ENCODE measurements at regions not wholly inside any gene's neighbourhood (a gene's known extent, or its start where the extent isn't known, plus 50 kb on each side); places are given as distances from the start of the nearest gene placed in this dataset.

DNA sequence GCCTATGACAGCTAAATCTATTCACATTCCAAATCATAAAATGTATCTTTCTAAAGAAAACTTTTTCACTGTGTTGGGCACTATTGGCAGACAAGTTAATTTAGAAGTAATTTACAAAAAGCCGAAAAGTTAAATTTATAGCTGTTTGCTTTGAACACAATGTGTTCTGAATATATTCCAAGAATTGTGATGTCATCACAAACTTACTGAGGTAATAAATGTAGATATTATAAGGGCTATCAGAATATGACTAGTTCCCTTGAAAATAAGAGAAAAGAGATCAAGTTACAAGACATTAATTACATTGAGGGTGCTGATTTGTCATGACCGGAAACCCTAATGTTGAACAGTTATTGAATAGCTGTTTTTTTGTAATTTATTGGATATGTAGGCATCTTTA is 153.9 kb upstream of the SCN7A start:
- no peak overlapping the region for H3K4me2 ChIP-seq (ENCODE audit: insufficient read depth, low read length)
- BruUV-seq (replicated peaks): no TSS peak
- no peaks in the 10 kb centered on the region for H3K9me1 ChIP-seq (replicated peaks; ENCODE audit: control insufficient read depth, extremely low read depth, insufficient read depth, low read length)
- H2AFZ ChIP-seq (ENCODE audit: low read depth, low read length): no peak overlapping the region
- TF ChIP-seq FOS (IDR thresholded peaks at IDR 0.05; ENCODE audit: borderline replicate concordance, insufficient read depth, low read length): no peak
- TF ChIP-seq EZH2 (IDR thresholded peaks at IDR 0.05; ENCODE audit: borderline replicate concordance, low read depth, low read length, severe bottlenecking): no peak
- no peak for TF ChIP-seq POLR2AphosphoS5 (IDR thresholded peaks at IDR 0.05; ENCODE audit: insufficient read depth, low read depth, low read length)
- TF ChIP-seq POLR2A (IDR thresholded peaks at IDR 0.05; ENCODE audit: low read depth, low read length): no peak
- TF ChIP-seq GATA2 (IDR thresholded peaks at IDR 0.05; ENCODE audit: insufficient read depth, insufficient read length, low read depth, low read length): no peak
- TF ChIP-seq, protein P1, sequence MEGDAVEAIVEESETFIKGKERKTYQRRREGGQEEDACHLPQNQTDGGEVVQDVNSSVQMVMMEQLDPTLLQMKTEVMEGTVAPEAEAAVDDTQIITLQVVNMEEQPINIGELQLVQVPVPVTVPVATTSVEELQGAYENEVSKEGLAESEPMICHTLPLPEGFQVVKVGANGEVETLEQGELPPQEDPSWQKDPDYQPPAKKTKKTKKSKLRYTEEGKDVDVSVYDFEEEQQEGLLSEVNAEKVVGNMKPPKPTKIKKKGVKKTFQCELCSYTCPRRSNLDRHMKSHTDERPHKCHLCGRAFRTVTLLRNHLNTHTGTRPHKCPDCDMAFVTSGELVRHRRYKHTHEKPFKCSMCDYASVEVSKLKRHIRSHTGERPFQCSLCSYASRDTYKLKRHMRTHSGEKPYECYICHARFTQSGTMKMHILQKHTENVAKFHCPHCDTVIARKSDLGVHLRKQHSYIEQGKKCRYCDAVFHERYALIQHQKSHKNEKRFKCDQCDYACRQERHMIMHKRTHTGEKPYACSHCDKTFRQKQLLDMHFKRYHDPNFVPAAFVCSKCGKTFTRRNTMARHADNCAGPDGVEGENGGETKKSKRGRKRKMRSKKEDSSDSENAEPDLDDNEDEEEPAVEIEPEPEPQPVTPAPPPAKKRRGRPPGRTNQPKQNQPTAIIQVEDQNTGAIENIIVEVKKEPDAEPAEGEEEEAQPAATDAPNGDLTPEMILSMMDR (IDR thresholded peaks at IDR 0.05; ENCODE audit: extremely low read depth in 1 of 2, insufficient read depth in 1 of 2, low read depth in 1 of 2, low read length in 2 of 2): no peak
- no peak for TF ChIP-seq MYC (IDR thresholded peaks at IDR 0.05; ENCODE audit: low read depth, low read length)
- TF ChIP-seq, protein P2, sequence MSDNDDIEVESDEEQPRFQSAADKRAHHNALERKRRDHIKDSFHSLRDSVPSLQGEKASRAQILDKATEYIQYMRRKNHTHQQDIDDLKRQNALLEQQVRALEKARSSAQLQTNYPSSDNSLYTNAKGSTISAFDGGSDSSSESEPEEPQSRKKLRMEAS (IDR thresholded peaks at IDR 0.05; ENCODE audit: insufficient read depth, insufficient read length): no peak
- no peak for TF ChIP-seq JUN (IDR thresholded peaks at IDR 0.05; ENCODE audit: borderline replicate concordance, insufficient read depth, insufficient read length, low read depth)
- dilution Hi-C loops (cut with MboI; ENCODE audit: extremely low pct_ligation_motif_present, low sequenced_read_pairs) (no loop called here), intact Hi-C loops (cut with micrococcal nuclease) (no loop called here)
- no peaks in the 10 kb centered on the region for H4K20me1 ChIP-seq (replicated peaks; ENCODE audit: control insufficient read depth, extremely low read depth, insufficient read depth, low read length)
- H3K4me1 ChIP-seq (ENCODE audit: control insufficient read depth, extremely low read depth, insufficient read depth, low read length): peaks cover 13% of the 10 kb centered on the region
- ChIA-PET CTCF (no interaction called here), POLR2A (no interaction called here)
- no peak overlapping the region for H3K4me3 ChIP-seq (replicated peaks in 1 of 3; ENCODE audit: insufficient read depth in 1 of 3, low read depth in 1 of 3, low read length in 3 of 3)
- H3K27me3 ChIP-seq (ENCODE audit: control insufficient read depth in 2 of 2, insufficient read depth in 2 of 2, low read length in 2 of 2): no peaks in the 10 kb centered on the region
- H3K9me3 ChIP-seq (replicated peaks; ENCODE audit: control insufficient read depth, insufficient read depth, low read length): no peaks in the 10 kb centered on the region
- no peaks in the 10 kb centered on the region for H3K36me3 ChIP-seq (ENCODE audit: control insufficient read depth in 2 of 2, extremely low read depth in 1 of 2, insufficient read depth in 2 of 2, low read length in 2 of 2)
- H3K27ac ChIP-seq (ENCODE audit: insufficient read depth, low read depth, low read length): no peak overlapping the region
- no peaks in the 10 kb centered on the region for H3K79me2 ChIP-seq (ENCODE audit: control insufficient read depth, insufficient read depth, low read length)
- no peak overlapping the region for H3K9ac ChIP-seq (replicated peaks; ENCODE audit: extremely low read depth, insufficient read depth, low read length)
- DNase-seq (ENCODE audit: low read depth, low spot score) (no peak), FAIRE-seq (no peak)
